Kidney (tissue), 13 donors: ENCODE measurements at regions not wholly inside any gene's neighbourhood (a gene's known extent, or its start where the extent isn't known, plus 50 kb on each side); places are given as distances from the start of the nearest gene placed in this dataset.
A peak's percentile ranks its signal among the peaks of the same experiment; 100 is the strongest.

Experiments
- DNase-seq, 5 donors: peaks; one replicate each; pipeline ENCODE4 v3.0.0-alpha.2; 2013 to 2020
- FAIRE-seq: peaks from 2 replicates; lab custom pipeline; 2012; peaks lifted over from hg19 to GRCh38; lab: Jason Lieb, UNC
- H3K27ac ChIP-seq, 2 donors: one replicate each; pipeline ENCODE4 v1.7.0; 2013; ENCODE audit warnings: low read depth in 2 of 2, low read length in 2 of 2, inconsistent platforms in 1 of 2
- H3K27me3 ChIP-seq: one replicate; pipeline ENCODE4 v1.7.1; 2013; ENCODE audit warnings: low read length, inconsistent platforms; ENCODE audit not compliant: control insufficient read depth, insufficient read depth
- H3K36me3 ChIP-seq, 3 donors: one replicate each; pipeline versions ENCODE4 v1.7.0 to v1.7.1; 2013; ENCODE audit warnings: low read length in 3 of 3, control low read depth in 1 of 3, inconsistent platforms in 1 of 3; ENCODE audit not compliant: insufficient read depth in 3 of 3, control insufficient read depth in 2 of 3
- H3K4me1 ChIP-seq, 3 donors: one replicate each; pipeline versions ENCODE4 v1.7.0 to v1.7.1; 2013; ENCODE audit warnings: low read length in 3 of 3, inconsistent platforms in 1 of 3, low read depth in 1 of 3; ENCODE audit not compliant: control insufficient read depth in 2 of 3, insufficient read depth in 2 of 3
- H3K4me3 ChIP-seq, 3 donors: one replicate each; pipeline versions ENCODE4 v1.7.0 to v1.8.1; 2013; ENCODE audit warnings: low read length in 3 of 3, control low read depth in 1 of 3, inconsistent platforms in 1 of 3
- H3K9ac ChIP-seq, 3 donors: one replicate each; pipeline versions ENCODE4 v1.7.0 to v1.7.1; 2013; ENCODE audit warnings: low read length in 3 of 3, control low read depth in 1 of 3, inconsistent platforms in 1 of 3
- H3K9me3 ChIP-seq, 3 donors: one replicate each; pipeline versions ENCODE4 v1.7.0 to v1.7.1; 2013; ENCODE audit warnings: low read length in 3 of 3, control low read depth in 1 of 3, inconsistent platforms in 1 of 3; ENCODE audit not compliant: control insufficient read depth in 2 of 3, insufficient read depth in 1 of 3
- CTCF ChIP-seq: IDR thresholded peaks from 3 replicates; pipeline ENCODE4 v1.5.1; 2012; ENCODE audit warnings: mild to moderate bottlenecking, moderate library complexity, borderline replicate concordance; ENCODE audit not compliant: insufficient read depth; ENCODE audit errors: extremely low read depth
- intact Hi-C: fragments of 100-400 bp; cut with DNase I; formaldehyde crosslinking; loops from one replicate; pipeline ENCODE4 v1.11.1; 2022
- donor health status: control.
- donor health status: control.
- donor health status: control.
- donor health status: control.
- donor health status: control.
- donor health status: DM: yes; HTN: yes; CAD: no.
- donor health status: Normal renal cell carcinoma (clear cell type).

- no peak for DNase-seq
- H3K4me1 ChIP-seq = peaks cover 9 to 21% (median 19%) of the 10 kb centered on the region in 3 donors
- H3K9ac ChIP-seq = no peak overlapping the region
- no peaks in the 10 kb centered on the region for H3K36me3 ChIP-seq
- H3K4me3 ChIP-seq = peak overlapping the region in 1 of 3 donors; percentile 83
- no peak for TF ChIP-seq CTCF
- intact Hi-C loops = no loop called here
- no peaks in the 10 kb centered on the region for H3K9me3 ChIP-seq
- no peaks in the 10 kb centered on the region for H3K27me3 ChIP-seq
- no peak overlapping the region for H3K27ac ChIP-seq
- FAIRE-seq = no peak
Observed at GRCh38 chr11:8811571-8811970, 99.4 kb upstream of the AKIP1 start.

- FAIRE-seq (no peak), DNase-seq (peak in 1 of 5 donors; percentile 91)
- H3K4me1 ChIP-seq = peaks cover 9 to 19% (median 17%) of the 10 kb centered on the region in 3 donors
- no peak overlapping the region for H3K4me3 ChIP-seq
- no peaks in the 10 kb centered on the region for H3K9me3 ChIP-seq
- no peaks in the 10 kb centered on the region for H3K36me3 ChIP-seq
- peak; percentile 4 for TF ChIP-seq CTCF
- H3K27me3 ChIP-seq = no peaks in the 10 kb centered on the region
- H3K27ac ChIP-seq = no peak overlapping the region
- intact Hi-C loops = no loop called here
- H3K9ac ChIP-seq = no peak overlapping the region
Observed at GRCh38 chr11:8812438-8812837, 98.6 kb upstream of the AKIP1 start.

GRCh38 chr11:8813658-8814057, 97.3 kb upstream of the AKIP1 start:
- peaks cover 9 to 13% (median 13%) of the 10 kb centered on the region in 3 donors for H3K4me1 ChIP-seq
- intact Hi-C loops = no loop called here
- peak; percentile 79 to 93 (median 85) for DNase-seq
- H3K27ac ChIP-seq = peak overlapping the region; percentile 32 to 66
- no peak for FAIRE-seq
- H3K9ac ChIP-seq = no peak overlapping the region
- TF ChIP-seq CTCF = peak; percentile 56
- no peaks in the 10 kb centered on the region for H3K36me3 ChIP-seq
- H3K4me3 ChIP-seq = no peak overlapping the region
- no peaks in the 10 kb centered on the region for H3K27me3 ChIP-seq
- no peaks in the 10 kb centered on the region for H3K9me3 ChIP-seq
